GM18867 (cell line): ENCODE measurements at regions not wholly inside any gene's neighbourhood (a gene's known extent, or its start where the extent isn't known, plus 50 kb on each side); places are given as distances from the start of the nearest gene placed in this dataset.
"Not testable (repeated sequence)": the region's sequence is repeated elsewhere in the genome, so short reads cannot be mapped to it uniquely, and the experiment has no call there.

ENCODE experiments used
- ATAC-seq: cut with Tn5 transposase; IDR thresholded peaks from one replicate; pipeline ENCODE4 v1.9.1; 2021; ENCODE audit warnings: mild to moderate bottlenecking, moderate library complexity; ENCODE audit not compliant: unreplicated experiment

DNA sequence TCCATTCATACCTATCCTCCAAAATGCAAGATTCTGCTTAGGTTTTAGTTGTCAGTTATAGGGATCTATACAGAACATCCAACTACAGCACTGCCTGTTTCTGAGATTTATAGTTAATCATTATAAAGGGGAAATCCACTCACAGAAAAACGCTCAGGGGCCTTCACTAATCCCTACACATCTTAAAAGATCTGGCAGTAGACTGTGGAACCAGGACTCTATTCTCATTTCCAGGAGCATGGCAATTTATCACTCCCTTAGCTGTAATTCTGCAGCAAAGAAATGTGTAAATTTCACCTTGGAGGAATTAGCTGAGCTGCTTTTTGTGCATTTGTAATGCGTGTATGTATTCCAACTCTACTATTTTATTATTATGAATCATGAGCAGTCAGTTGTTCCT, 1128.1 kb upstream of the PRR20A start:
- ATAC-seq, result no peak

DNA sequence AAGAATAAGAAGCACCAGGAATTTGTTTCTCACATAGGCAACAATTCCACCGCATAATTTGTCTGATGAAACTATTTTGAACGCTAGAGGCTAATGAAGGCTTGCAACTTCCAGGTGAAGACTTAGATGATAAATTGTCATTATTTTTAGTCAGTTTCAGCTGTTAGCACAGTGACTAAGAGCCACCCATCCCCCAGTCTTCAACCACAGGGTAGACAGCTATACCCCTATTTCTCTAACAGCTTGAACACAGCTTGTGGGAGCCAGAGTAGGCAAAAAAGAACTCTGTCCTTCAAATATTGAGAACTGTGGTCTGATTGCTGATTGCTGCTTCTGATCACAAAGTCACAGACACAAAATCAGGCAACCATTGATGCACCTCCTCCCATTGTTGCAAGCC, 1124.8 kb upstream of the PRR20A start:
- ATAC-seq, result no peak

DNA sequence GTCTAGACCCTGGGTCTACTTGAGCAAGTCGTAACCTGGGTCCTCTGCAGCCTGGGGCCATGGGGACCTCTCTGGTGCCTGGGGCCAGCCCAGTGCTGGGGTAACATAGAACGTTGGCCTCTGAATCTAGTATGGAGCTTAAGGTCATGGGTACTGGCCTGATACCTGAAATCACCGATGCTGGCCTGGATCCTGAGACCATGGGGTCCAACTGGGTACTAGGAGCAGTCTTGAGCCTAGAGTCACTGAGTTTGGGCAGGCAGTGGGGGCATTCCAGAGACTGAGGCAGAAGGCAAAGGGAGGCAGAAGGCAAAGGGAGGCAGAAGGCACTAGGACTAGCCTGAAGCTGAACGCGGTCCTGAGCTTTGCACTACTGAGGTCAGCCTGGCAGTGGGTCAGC, 1121.1 kb upstream of the PRR20A start:
- ATAC-seq, result no peak

DNA sequence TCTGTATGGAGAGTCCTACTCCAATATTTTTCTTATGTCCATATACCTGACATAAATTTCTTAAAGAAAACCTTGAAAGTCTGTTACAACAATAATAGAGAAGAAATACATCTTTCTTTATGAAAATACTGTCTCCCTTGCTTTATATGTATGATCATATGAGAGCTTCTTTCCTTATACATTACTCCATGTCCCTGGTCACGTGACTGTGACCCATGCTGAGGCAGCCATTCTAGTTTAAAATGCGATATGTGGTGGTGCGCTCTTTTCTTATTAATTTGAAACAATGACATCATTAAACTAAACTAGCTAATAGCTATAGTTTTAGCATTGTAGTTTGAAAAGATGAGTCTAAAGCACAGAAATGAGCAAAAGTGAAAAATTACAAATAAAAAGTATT, 1120.3 kb upstream of the PRR20A start:
- no peak for ATAC-seq

DNA sequence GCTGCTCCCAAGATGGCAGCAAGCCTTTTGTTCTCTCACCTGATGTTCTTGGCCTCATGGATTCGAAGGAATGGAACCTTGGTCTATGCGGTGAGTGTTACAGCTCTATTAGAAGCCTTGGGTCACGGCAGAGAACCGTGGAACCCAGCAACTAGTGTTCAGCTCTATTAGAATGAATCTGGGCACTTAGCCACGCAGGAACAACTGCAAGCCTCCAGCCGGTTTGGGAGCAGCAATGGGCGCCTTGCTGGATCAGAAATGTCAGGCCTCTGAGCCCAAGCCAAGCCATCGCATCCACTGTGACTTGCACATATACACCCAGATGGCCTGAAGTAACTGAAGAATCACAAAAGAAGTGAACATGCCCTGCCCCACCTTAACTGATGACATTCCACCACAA, 1100.7 kb upstream of the PRR20A start:
- no peak for ATAC-seq

DNA sequence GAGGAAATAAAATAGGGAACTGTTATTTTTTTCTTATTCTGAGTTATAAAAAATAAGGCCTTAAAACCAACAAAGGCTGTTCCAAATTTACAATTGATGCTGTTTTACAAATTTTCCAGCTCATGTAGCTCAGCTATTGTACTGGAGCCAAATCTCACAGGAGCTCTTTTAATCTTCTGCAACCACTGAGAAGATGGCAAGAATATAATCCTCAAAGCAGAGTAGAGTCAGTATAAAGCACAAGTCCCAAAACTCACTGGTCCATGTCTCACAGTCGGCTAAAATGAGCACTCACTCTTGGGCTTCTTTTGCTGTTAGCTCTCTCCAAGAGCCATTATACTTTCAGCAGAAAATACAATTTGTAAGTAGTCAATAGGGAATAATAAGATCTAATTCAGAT, 1074.4 kb upstream of the PRR20A start:
- no peak for ATAC-seq

DNA sequence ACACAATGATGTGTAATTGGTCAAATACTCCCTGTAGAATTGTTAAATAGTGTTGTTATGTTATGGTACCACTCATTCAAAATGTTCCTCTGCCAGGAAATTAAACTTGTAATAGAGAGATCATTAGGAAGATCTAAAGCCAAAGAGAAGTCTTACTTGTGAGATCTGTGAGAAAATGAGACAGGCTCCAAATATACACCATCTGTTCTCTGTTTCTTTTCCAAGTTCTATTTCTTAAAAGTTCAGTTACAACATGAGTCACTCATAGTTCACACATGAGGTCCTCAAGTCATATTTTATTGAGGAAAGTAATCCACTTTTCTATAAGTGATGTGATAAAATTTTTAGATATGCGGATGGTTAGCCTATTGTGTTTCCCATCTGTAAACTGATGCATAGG, 1038.1 kb upstream of the PRR20A start:
- no peak for ATAC-seq

DNA sequence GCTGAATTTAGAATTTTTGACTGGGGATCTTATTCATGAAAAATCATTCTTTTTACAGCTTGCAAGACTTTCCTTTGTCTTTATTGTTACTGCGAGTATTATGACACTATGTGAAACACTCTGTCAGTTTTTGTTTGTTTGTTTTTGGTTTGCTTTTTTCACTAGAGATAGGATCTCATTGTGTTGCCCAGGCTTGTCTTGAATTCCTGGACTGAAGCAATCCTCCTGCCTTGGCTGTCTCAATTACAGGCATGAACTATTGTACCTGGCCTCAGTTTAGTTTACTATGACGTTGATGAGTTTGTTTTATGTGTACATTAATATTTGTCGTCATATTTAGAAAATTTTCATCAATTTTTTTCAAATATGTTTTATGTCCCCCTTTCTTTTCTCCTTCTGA, 1030.0 kb upstream of the PRR20A start:
- ATAC-seq, result no peak

DNA sequence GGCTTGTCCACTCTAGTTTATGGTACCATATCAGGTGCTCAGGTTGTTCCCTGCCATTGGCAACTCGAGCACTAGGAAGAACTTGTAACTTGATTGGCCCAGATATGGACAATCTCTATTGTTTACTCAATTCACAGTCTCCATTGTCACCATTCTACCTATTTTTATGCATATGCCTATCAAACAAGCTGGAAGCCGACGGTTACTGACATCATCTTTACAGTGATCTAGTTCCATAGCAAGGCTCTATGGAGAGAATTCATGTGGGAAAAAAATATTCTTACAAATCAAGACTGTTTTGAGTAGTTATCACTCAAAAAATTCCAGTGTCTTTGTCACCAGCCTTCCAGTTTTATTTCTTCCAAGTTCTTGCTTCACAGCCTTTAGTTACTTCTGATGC, 1006.2 kb upstream of the PRR20A start:
- ATAC-seq, result no peak

DNA sequence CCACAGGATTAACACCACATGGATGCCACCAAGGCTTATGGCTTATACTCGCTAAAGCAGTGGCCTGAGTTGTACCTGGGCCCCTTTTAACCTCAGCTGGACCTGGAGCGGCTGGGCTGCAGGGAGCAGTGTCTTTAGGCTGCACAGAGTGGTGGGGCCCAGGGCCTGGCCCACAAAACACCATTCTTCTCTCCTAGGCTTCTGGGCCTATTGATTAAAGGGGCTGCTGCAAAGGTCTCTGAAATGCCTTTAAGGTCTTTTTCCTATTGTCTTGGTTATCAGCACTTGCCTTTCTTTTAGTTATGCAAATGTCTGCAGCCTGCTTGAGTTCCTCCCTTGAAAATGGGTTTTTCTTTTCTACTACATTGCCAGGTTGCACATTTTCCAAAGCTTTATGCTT, 973.9 kb upstream of the PRR20A start:
- ATAC-seq, result no peak

DNA sequence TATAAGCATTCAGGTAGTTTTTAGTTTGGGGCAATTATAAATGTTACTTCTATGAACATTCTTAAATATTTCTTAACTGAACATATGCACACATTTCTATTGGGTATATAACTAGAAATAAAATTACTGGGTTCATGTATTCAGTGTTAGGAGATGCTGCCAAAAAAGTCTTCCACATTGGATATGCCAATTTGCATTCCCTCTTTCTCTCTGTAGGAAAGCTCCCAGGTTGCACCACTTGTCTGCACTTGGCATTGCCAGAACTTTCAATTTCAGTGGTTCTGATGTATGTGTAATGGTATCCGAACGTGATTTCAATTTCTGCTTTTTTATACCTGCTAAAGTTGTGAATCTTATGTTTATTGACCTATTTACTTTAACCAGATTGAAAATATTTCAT, 972.1 kb upstream of the PRR20A start:
- no peak for ATAC-seq

DNA sequence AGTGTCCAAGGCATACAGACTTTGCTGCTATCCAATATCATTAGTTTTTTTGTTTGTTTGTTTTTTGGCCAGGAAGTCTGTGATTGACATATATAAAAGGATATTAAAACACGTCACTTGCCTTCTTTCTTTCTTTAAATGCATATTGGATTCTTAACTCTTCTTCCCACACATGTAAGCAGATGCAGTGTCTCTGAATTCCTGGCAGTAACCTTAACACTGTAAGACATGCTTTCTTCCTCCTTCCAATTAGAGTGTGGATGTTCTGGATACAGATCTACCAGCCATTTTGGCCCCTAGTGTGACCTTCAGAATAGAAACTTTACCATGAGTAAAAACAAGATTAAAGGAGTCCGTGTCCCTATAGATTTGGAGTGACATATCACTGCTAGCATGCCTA, 967.4 kb upstream of the PRR20A start:
- no peak for ATAC-seq

DNA sequence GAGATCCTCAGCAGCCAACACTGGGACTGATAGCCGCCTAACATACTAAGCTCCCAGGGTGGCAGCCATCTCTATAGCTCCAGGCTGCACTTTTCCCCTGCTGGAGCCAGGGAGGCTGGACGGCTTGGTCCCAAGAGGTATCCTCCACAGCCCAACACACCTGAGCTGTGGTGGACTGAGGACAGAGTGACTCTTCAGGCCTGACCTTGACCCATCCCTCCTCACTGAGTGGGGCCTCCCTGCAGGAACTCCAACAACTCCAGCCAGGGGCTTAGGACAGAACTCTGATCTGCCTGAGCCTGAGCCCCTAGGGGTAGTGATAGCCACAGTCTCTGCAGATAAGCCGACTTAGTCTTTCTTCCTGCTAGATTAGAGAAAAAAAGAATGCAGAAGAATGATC, 958.1 kb upstream of the PRR20A start:
- ATAC-seq, result no peak

DNA sequence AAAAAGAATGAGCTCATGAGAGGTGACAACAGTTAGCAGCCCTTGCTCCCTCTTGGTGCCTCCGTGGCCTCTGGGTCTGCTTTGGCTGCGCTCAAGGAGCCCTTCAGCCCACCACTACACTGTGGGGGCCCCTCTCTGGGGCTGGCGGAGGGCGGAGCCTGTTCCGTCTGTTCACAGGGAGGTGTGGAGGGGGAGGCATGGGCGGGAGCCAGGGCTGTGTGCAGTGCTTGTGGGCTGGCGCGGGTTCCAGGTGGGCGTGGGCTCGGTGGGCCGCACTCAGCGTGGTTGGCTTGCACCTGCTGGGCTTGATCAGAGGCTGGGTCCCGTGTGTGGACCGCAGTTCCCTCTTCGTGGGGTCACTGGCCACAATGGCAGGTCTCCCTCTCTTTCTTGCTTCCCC, 953.4 kb upstream of the PRR20A start:
- no peak for ATAC-seq

DNA sequence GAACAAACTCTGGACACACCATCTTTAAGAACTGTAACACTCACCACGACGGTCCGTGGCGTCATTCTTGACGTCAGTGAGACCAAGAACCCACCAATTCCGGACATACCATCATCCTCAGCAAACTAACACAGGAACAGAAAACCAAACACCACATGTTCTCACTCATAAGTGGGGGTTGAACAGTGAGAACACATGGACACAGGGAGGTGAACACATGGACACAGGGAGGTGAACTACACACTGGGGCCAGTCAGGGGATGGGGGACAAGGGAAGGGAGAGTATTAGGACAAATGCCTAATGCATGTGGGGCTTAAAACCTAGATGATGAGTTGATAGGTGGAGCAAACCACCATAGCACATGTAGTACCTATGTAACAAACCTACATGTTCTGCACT, 952.1 kb upstream of the PRR20A start:
- ATAC-seq, result not testable (repeated sequence)

DNA sequence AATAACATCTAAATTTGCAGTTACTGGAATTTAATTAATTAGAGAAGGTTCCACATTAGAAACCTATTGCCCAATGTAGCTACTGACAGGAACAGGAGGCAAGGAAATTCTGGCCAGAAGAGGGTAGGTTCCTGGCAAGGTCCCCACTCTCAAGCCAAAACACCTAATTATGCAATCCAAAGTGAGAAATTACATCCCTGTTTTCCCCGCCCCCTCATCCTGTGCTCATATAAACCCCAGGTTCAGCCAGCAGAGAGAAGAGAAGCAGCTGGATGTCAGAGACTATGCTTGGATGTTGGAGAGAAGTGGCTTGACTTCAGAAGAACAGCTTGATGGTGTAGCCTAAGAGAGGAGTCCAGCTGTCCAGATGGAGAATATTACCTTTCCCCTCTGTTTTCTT, 951.3 kb upstream of the PRR20A start:
- ATAC-seq, result no peak

DNA sequence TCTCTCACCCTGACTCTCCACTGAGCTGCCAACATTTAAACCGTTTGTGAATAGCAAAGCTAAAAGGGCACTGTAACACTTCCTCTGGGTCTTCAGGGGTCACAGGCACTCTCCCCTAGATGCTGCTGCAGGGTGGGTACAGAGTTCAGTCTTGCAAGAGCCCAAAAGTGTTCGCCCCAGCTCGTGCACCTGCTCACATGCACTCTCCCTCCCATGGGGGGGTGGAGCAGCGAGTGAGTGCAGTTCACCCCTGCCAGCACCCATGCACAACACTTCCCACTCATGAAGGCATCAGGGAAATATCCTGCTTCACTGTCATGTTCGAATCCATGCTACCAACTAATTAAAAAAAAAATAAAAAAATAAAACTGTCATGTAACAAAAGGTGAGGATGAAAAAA, 950.7 kb upstream of the PRR20A start:
- ATAC-seq, result no peak

DNA sequence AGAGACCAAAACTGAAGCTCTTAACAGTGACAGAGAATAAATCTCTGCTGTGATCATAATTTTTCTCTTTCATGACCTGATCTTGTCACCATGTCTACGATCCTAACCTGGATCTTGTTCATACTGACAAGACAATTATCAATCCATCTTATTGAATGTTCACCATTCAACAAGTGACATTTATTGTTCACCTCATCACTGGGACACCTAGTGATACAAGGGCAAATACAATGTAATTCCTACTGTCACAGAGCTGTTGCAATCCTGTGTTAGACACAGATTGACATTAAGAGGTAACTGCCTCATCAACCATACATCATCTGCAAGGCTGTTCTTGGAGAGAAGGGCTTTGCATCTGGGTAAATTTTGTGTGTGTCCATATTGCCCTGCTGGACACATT, 942.4 kb upstream of the PRR20A start:
- ATAC-seq, result no peak

DNA sequence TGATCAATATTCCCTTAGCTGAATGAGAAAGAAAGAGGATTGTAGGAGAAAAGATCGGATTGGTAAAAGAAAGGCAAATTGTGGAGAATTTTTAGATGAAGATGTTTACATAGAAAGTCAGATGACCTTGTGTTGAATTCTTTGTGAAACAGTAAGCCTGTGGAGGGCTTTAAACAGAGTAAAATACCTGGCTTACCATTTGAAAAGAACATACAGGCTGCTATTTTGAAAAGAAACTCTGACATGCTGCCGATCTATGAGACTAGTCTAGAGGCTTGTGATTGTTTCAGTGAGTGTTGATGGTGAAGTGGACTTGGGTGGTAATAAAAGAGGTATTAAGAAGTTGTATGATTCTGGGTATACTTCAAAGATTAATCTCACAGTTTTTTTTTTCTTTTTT, 938.9 kb upstream of the PRR20A start:
- no peak for ATAC-seq

DNA sequence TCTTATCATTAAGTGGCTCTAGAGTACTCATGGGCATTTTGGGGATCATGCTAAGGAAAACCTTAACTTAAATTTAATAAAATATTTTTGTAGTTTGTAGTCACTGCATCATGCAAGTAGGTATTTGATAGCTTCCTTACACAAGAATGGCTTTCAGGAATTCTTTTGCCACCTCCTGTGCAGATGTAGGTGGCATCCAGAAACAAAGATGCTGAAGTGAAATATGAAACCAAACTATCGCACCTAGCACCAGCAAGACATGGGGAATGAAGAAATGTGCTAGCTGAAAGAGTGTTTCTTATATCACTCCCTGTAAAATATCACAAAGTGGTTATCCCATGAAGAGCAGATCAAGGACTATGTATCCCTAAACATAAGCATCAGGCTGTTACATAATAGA, 924.5 kb upstream of the PRR20A start:
- ATAC-seq, result no peak

DNA sequence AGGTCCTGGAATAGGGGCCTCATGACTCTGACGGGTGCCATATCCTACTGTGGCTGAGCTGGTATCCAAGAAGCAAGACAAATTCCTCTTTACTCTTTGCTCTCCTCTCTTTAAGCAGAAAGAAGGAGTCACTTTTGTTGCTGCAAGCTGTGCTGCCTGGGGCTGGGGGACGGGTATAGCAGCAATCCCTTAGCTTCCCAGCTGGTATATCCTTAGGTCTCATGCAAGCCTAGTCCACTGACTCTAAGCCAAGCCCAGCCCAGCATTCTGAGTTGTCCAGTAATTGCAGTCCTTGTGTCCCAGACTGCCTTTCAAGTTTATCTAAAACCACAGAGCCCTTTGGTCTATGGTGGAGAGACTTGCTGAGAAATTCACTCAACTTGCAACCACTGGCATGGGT, 893.0 kb upstream of the PRR20A start:
- ATAC-seq, result no peak

DNA sequence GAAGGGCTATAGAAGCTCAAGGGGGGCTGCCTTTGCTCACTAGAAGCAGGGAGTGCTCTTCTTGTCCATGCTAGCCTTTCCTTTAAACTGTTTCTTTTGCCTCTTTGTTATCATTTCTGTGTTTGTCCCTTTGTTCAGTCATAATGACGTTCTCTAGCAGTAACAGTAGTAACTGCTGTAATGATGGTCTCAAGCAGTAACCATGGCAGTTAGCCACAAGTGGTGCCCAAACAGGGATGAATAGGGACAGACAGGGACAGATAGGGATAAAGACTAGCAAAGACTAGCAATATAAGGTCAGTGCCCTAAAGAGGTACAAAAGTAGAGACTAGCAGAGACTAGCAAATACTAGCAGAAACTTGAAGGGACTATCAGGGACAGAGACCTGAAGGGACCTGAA, 869.0 kb upstream of the PRR20A start:
- no peak for ATAC-seq

DNA sequence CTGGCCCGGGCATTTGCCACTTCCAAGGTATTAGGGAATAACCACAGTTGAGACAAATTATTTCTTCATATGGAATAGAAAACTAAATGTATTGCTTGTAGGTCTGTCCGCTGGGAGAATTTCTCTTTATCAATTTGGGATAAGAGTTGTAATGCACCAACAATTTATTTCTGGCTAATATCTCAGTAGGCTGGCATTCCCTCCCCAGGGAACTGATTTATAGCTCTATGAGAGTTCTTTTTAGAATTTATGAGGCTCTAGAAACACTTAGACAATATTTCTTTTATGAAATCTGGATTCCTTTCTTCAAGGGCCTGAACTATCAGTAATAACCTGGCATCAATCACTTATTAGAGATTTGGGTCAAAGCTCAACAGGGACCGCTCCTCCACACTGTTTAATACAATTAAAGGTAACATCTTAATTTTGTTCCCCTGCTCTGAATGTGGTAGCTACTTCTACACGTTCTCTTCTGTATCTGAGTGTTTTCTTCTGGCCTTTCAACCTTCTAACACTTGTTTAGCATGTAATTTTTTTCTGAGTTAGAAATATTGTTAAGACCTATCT, 857.4 kb upstream of the PRR20A start:
- ATAC-seq, result no peak

DNA sequence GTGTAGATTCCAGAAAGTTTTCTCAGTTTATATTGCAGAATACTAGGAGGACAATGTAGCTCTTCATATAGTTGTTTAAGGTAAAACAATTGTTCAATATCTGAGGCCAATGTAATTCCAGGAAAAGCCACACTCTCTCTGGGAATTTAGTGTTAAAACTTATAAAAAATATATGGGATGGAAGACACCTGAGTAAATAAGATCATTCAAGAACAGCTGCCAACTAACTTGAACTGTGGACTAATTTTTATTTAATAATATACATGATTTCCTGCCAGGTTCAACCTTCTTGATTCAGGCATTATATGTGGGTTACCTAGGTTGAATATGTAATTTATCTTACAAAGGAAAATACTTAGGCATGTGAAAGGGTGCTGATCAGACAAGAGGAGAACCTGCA, 841.1 kb upstream of the PRR20A start:
- ATAC-seq, result no peak
